Dedifferentiated amniotic fluid mesenchymal stem cell (primary cell): ENCODE measurements at regions not wholly inside any gene's neighbourhood (a gene's known extent, or its start where the extent isn't known, plus 50 kb on each side); places are given as distances from the start of the nearest gene placed in this dataset.
A peak's percentile ranks its signal among the peaks of the same experiment; 100 is the strongest.

Experiments
- DNase-seq: peaks from one replicate; pipeline ENCODE4 v3.0.0-alpha.2; 2016; ENCODE audit errors: extremely low spot score

GRCh38 chr4:83858131-83858530 is 322.2 kb downstream of the GPAT3 start:
- DNase-seq = no peak

- DNase-seq = peak; percentile 90
Observed at GRCh38 chr4:83855044-83855443, 319.1 kb downstream of the GPAT3 start.

- peak; percentile 56 for DNase-seq
Observed at GRCh38 chr4:83852085-83852451, 316.2 kb downstream of the GPAT3 start.

GRCh38 chr4:83851261-83852084 is 315.6 kb downstream of the GPAT3 start:
- peak; percentile 33 for DNase-seq

- no peak for DNase-seq
Observed at GRCh38 chr4:83850435-83850834, 314.5 kb downstream of the GPAT3 start.

GRCh38 chr4:83846193-83846830 is 310.4 kb downstream of the GPAT3 start:
- no peak for DNase-seq

- DNase-seq = no peak
Observed at GRCh38 chr4:83839615-83840014, 303.7 kb downstream of the GPAT3 start.

GRCh38 chr4:83837614-83838308 is 301.9 kb downstream of the GPAT3 start:
- DNase-seq = no peak

- DNase-seq = no peak
Observed at GRCh38 chr4:83833920-83834319, 298.0 kb downstream of the GPAT3 start.

GRCh38 chr4:83832110-83832825 is 296.4 kb downstream of the GPAT3 start:
- no peak for DNase-seq

GRCh38 chr4:83831588-83831987 is 295.7 kb downstream of the GPAT3 start:
- no peak for DNase-seq

GRCh38 chr4:83830138-83830888 is 294.4 kb downstream of the GPAT3 start:
- DNase-seq = no peak

- DNase-seq = no peak
Observed at GRCh38 chr4:83828601-83829000, 292.7 kb downstream of the GPAT3 start.

GRCh38 chr4:83821493-83821892 is 285.6 kb downstream of the GPAT3 start:
- DNase-seq = no peak

GRCh38 chr4:83819582-83819981 is 283.7 kb downstream of the GPAT3 start:
- no peak for DNase-seq

- no peak for DNase-seq
Observed at GRCh38 chr4:83810428-83810827, 274.5 kb downstream of the GPAT3 start.

GRCh38 chr4:83809581-83809980 is 273.7 kb downstream of the GPAT3 start:
- DNase-seq = no peak

GRCh38 chr4:83793481-83793880 is 257.6 kb downstream of the GPAT3 start:
- DNase-seq = no peak

GRCh38 chr4:83785891-83786290 is 250.0 kb downstream of the GPAT3 start:
- DNase-seq = no peak

- no peak for DNase-seq
Observed at GRCh38 chr4:83783215-83783614, 247.3 kb downstream of the GPAT3 start.

- no peak for DNase-seq
Observed at GRCh38 chr4:83782591-83782990, 246.7 kb downstream of the GPAT3 start.
